GM12865 (cell line): ENCODE measurements at regions not wholly inside any gene's neighbourhood (a gene's known extent, or its start where the extent isn't known, plus 50 kb on each side); places are given as distances from the start of the nearest gene placed in this dataset.
"Not testable (repeated sequence)": the region's sequence is repeated elsewhere in the genome, so short reads cannot be mapped to it uniquely, and the experiment has no call there.

ENCODE experiments used
- DNase-seq: peaks from one replicate; pipeline ENCODE4 v3.0.0; 2010; ENCODE audit warnings: low read depth
- H3K4me3 ChIP-seq: 2 replicates; pipeline ENCODE4 v1.5.1; 2011; ENCODE audit warnings: mild to moderate bottlenecking, low read depth, low read length, control low read depth
- CTCF ChIP-seq: IDR thresholded peaks from 2 replicates; pipeline ENCODE4 v1.5.1; 2011; ENCODE audit warnings: low read length, control low read depth, low read depth, inconsistent platforms; ENCODE audit not compliant: insufficient read depth; ENCODE audit errors: missing control alignments

DNA sequence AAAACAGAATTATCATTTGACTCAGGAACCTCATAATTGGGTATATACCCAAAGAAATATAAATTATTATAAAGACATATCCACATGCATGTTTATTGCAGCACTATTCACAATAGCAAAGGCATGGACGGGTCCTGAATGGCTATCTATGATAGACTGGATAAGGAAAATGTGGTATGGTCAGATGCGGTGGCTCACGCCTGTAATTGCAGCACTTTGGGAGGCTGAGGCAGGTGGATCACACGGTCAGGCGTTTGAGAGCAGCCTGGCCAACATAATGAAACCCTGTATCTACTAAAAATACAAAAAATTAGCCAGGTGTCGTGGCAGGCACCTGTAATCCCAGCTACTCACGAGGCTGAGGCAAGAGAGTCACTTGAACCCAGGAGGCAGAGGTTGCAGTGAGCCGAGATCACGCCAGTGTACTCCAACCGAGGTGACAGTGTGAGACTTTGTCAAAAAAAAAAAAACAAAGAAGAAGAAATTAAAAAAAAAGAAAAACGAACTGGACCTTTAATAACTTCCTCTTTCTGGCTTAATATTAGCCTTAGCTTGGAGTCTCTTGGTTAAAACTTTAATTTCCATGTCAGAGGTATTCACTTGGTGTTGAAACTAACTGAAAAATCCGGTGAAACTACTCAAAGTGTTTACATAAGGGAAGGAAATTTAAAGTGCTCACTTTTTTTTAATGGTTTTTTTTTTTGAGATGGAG lies 104.4 kb downstream of the ZNF486 start:
- no peak overlapping the region for H3K4me3 ChIP-seq
- no peak for DNase-seq
- no peak for TF ChIP-seq CTCF

DNA sequence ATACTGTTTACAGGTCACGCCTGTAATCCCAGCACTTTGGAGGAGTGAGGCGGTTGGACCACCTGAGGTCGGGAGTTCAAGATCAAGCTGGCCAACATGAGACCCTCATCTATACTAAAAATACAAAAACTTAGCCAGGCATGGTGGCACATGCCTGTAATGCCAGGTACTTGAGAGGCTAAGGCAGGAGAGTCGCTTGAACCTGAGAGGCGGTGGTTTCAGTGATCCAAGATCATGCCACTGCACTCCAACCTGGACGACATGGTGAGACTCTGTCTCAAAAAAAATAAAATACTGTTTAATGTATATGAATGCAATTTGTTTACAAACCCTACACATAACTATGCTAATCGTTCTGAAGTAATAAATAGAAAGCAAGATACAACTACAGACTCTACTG lies 102.4 kb downstream of the ZNF486 start:
- H3K4me3 ChIP-seq, result no peak overlapping the region
- no peak for DNase-seq
- no peak for TF ChIP-seq CTCF

- DNase-seq, H3K4me3 ChIP-seq: not testable (repeated sequence)
Measured at GRCh38 chr19:20261513-20261912, 94.5 kb downstream of the ZNF486 start.

DNA sequence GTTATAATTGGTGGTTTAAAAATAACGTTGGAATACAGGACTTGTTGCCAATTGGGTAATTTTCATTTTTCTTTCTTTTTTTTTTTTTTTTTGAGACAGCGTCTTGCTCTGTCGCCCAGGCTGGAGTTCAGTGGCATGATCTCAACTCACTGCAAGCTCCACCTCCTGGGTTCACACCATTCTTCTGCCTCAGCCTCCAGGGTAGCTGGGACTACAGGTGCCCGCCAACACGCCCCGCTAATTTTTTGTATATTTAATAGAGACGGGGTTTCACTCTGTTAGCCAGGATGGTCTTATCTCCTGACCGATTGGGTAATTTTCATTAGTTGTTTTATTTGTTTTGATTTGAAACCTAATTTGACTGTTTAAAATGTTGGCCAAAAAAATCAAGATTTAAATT lies 93.7 kb downstream of the ZNF486 start:
- H3K4me3 ChIP-seq, DNase-seq: not testable (repeated sequence)

GRCh38 chr19:20259615-20260014 lies 92.6 kb downstream of the ZNF486 start:
- TF ChIP-seq CTCF, result no peak
- H3K4me3 ChIP-seq, result no peak overlapping the region
- DNase-seq, result no peak

DNA sequence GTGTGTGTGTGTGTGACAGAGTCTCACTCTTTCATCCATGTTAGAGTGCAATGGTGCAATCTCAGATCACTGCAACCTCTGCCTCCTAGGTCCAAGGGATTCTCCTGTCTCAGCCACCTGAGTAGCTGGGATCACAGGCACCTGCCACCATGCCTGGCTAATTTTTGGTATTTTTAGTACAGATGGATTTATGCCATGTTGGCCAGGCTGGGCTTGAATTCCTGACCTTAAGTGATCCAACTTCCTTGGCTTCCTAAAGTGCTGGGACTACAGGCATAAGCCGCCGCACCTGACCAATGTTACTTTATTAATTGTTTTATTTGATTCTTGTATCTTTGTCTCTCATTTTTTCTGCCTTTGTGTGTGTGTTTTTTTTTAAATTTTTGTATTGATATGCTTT lies 89.6 kb downstream of the ZNF486 start:
- no peak overlapping the region for H3K4me3 ChIP-seq
- no peak for TF ChIP-seq CTCF
- no peak for DNase-seq

- no peak for DNase-seq
- TF ChIP-seq CTCF, result no peak
- H3K4me3 ChIP-seq, result no peak overlapping the region
Measured at GRCh38 chr19:20254121-20254520, 87.1 kb downstream of the ZNF486 start.

DNA sequence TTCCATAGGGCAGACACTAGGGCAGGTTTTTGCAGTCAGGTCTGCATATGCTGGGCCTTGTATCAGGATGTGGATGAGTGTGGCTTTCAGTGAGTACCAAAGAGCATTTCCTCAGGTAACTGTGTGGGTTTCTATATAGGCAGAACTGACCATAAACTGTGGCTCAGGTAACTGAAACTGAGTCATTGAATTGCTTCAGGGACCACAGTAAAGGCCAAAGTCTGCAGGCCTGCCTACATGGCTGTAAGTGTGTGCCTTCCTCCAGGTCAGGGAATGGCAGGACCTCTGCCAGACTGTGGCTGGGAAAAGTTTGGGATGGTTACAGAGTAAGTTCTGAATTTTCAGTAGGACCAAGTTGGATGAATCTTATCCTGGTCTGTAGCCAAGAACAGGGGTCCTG lies 85.6 kb downstream of the ZNF486 start:
- no peak for DNase-seq
- TF ChIP-seq CTCF, result no peak
- H3K4me3 ChIP-seq, result no peak overlapping the region
